ENCODE measurements at regions not wholly inside any gene's neighbourhood (a gene's known extent, or its start where the extent isn't known, plus 50 kb on each side); places are given as distances from the start of the nearest gene placed in this dataset.

GRCh38 chr10:131585761-131586160, 274.2 kb upstream of the TCERG1L start:
- TF ChIP-seq CTCF (IDR thresholded peaks at IDR 0.05) (no peak), POLR2AphosphoS5 (IDR thresholded peaks at IDR 0.05) (no peak), POLR2A (IDR thresholded peaks at IDR 0.05) (no peak)
